ENCODE measurements at regions not wholly inside any gene's neighbourhood (a gene's known extent, or its start where the extent isn't known, plus 50 kb on each side); places are given as distances from the start of the nearest gene placed in this dataset.

DNA sequence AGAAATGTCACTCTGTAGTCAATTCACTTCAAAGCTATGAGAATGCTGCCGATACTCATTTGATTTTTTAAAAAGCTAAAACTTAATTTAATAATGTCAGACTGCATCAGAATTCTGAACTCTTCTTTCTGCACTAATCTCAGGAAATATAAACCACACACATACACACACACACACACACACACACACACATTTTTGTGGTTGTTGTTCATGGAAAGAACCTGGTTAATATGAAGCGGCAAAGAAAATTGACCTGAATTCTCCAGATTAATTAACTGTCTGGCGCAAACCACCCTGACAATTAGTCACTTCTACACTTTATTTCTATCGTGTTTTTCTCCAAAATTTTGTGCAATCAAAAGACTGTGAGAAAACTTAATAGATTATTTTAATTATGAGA lies 740.5 kb downstream of the TLE1 start:
- Histone ChIP-seq H3K14ac (ENCODE audit: insufficient read depth, low read length) (no peak overlapping the region), H3K56ac (ENCODE audit: insufficient read length, low read depth, low read length) (no peak overlapping the region), H3K27me3 (ENCODE audit: insufficient read depth, low read length) (no peaks in the 10 kb centered on the region), H3K4ac (ENCODE audit: low read depth, low read length) (no peak overlapping the region), H3K9me3 (ENCODE audit: control insufficient read depth, low read depth, low read length) (no peaks in the 10 kb centered on the region), H2AFZ (ENCODE audit: low read length) (no peak overlapping the region), H4K5ac (ENCODE audit: insufficient read length, low read depth, low read length) (no peak overlapping the region), H3K4me2 (ENCODE audit: insufficient read depth, insufficient read length, low read length) (no peak overlapping the region), H2BK15ac (ENCODE audit: low read depth, low read length) (no peak overlapping the region), H3K79me1 (ENCODE audit: insufficient read depth, low read depth, low read length, poor library complexity, severe bottlenecking) (no peaks in the 10 kb centered on the region), H3K79me2 (ENCODE audit: insufficient read depth, low read length) (no peaks in the 10 kb centered on the region), H3T11ph (ENCODE audit: low read length) (no peak overlapping the region), H4K20me1 (ENCODE audit: control insufficient read depth, insufficient read depth, insufficient read length) (no peaks in the 10 kb centered on the region), H2BK20ac (ENCODE audit: low read depth, low read length, poor library complexity, severe bottlenecking) (no peak overlapping the region), H2AK5ac (ENCODE audit: insufficient read length, low read length) (no peak overlapping the region), H3K4me1 (ENCODE audit: insufficient read depth, low read length) (no peaks in the 10 kb centered on the region; the same call in 1 of the 2 replicates), H2BK5ac (ENCODE audit: insufficient read length, low read length) (no peak overlapping the region), H3K23ac (ENCODE audit: insufficient read length, low read depth, low read length) (no peak overlapping the region), H3K18ac (ENCODE audit: insufficient read length, low read depth, low read length) (no peak overlapping the region), H3K23me2 (ENCODE audit: insufficient read length, low read depth, low read length, poor library complexity, severe bottlenecking) (no peaks in the 10 kb centered on the region), H3K9ac (ENCODE audit: extremely low read depth, insufficient read length, low read length) (no peak overlapping the region), H2BK12ac (ENCODE audit: insufficient read length, low read depth, low read length) (no peak overlapping the region), H4K8ac (replicated peaks; ENCODE audit: insufficient read length, low read depth, low read length) (no peak overlapping the region), H4K91ac (ENCODE audit: insufficient read length, low read depth, low read length) (no peak overlapping the region), H3K27ac (ENCODE audit: insufficient read length, low read depth, low read length) (no peak overlapping the region), H2BK120ac (ENCODE audit: low read depth, low read length, poor library complexity, severe bottlenecking) (no peak overlapping the region)
- H3K27ac Mint-ChIP-seq: no peak overlapping the region
- TF ChIP-seq, protein P1, sequence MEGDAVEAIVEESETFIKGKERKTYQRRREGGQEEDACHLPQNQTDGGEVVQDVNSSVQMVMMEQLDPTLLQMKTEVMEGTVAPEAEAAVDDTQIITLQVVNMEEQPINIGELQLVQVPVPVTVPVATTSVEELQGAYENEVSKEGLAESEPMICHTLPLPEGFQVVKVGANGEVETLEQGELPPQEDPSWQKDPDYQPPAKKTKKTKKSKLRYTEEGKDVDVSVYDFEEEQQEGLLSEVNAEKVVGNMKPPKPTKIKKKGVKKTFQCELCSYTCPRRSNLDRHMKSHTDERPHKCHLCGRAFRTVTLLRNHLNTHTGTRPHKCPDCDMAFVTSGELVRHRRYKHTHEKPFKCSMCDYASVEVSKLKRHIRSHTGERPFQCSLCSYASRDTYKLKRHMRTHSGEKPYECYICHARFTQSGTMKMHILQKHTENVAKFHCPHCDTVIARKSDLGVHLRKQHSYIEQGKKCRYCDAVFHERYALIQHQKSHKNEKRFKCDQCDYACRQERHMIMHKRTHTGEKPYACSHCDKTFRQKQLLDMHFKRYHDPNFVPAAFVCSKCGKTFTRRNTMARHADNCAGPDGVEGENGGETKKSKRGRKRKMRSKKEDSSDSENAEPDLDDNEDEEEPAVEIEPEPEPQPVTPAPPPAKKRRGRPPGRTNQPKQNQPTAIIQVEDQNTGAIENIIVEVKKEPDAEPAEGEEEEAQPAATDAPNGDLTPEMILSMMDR (conservative IDR thresholded peaks at IDR 0.05): no peak
- no CpG with 5 or more reads among the region's 4 CpGs for WGBS (ENCODE audit: extremely low coverage, insufficient read length, low lambda C conversion rate)
- H3K4me1 Mint-ChIP-seq: peaks cover 9 to 15% of the 10 kb centered on the region in 2 experiments
- DNase-seq: no peak
- H3K9me3 Mint-ChIP-seq: no peaks in the 10 kb centered on the region
- no peak overlapping the region for H3K4me3 Mint-ChIP-seq
- H3K27me3 Mint-ChIP-seq (ENCODE audit: low read depth): no peaks in the 10 kb centered on the region
- H3K36me3 Mint-ChIP-seq (ENCODE audit: insufficient read depth in 1 of 3, low read depth in 3 of 3): no peaks in the 10 kb centered on the region

Data from H9 (cell line).